ENCODE measurements at regions not wholly inside any gene's neighbourhood (a gene's known extent, or its start where the extent isn't known, plus 50 kb on each side); places are given as distances from the start of the nearest gene placed in this dataset.

DNA sequence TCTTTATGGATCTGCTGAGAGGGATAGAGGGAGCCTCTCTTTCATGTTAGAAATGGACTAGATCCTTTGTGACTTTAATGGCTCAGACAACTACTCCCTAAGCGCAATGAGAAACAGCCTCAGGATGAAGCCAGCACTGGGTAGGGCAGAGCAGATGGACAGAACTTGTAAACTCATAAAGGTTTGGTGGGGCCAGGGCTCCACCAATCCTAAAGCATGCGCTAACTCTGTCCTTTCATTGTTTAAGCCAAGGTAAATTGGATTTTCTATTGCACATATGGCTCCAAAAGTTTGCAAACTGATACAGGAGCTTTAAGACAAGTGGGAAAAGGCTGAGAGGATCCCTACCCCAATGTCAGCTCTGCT is 178.1 kb upstream of the MEOX2 start:
- DNase-seq (ENCODE audit: low read depth): no peak
- TF ChIP-seq, protein P1, sequence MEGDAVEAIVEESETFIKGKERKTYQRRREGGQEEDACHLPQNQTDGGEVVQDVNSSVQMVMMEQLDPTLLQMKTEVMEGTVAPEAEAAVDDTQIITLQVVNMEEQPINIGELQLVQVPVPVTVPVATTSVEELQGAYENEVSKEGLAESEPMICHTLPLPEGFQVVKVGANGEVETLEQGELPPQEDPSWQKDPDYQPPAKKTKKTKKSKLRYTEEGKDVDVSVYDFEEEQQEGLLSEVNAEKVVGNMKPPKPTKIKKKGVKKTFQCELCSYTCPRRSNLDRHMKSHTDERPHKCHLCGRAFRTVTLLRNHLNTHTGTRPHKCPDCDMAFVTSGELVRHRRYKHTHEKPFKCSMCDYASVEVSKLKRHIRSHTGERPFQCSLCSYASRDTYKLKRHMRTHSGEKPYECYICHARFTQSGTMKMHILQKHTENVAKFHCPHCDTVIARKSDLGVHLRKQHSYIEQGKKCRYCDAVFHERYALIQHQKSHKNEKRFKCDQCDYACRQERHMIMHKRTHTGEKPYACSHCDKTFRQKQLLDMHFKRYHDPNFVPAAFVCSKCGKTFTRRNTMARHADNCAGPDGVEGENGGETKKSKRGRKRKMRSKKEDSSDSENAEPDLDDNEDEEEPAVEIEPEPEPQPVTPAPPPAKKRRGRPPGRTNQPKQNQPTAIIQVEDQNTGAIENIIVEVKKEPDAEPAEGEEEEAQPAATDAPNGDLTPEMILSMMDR (conservative IDR thresholded peaks at IDR 0.05; ENCODE audit: low read depth, low read length): no peak
- H3K4me3 ChIP-seq (ENCODE audit: low read depth, low read length): no peak overlapping the region

DNA sequence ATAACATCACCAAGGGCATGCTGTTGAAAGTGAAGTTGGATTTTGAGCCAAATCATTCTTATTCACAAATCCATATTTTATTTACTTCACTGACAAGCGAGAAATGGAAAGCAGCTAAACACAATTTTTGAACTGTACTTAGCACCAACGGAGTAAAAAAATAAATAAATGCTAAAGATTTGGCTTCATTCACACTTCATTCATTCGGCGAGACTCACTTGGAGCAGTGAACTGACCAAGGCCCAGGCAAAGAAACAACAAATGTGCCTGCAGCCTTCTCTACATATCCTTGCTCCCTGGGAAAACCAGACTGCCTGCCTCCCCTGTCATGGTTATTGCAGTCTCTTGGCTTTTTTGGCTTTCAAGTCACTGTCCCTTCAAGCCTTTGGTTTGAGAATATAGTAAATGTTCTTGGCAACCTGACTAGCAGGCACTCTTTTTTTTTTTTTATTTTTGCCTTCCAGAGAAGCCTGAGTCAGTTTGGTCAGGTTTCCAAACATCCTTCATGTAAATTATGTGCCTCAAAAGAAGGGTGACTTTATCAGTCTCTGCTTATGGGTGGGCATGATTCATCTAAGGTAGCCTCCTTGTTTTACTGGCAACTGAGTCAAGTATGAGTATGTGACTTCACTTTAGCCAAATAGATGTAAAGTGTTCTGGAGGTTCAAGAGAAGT is 177.6 kb upstream of the MEOX2 start:
- TF ChIP-seq, protein P1 (conservative IDR thresholded peaks at IDR 0.05; ENCODE audit: low read depth, low read length): no peak
- no peak overlapping the region for H3K4me3 ChIP-seq (ENCODE audit: low read depth, low read length)
- DNase-seq (ENCODE audit: low read depth): no peak

DNA sequence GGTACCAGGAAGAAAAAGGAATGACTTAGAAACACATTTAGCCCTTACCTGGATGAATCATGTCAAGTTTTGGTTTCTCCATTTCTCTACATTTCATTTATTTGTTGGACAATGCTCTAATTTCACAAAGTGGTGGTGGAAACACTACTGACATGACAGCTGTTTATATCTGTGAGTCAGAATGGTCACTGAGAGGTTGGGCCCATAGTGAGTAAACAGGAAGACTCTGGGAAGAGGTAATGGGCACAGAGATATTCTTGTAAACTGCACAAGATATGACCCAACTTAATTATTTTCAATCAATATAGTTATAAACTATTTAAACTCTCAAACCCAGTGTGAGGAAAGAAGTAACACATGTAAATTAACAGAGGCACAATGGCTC is 176.3 kb upstream of the MEOX2 start:
- H3K4me3 ChIP-seq (ENCODE audit: low read depth, low read length): no peak overlapping the region
- DNase-seq (ENCODE audit: low read depth): no peak
- TF ChIP-seq, protein P1 (conservative IDR thresholded peaks at IDR 0.05; ENCODE audit: low read depth, low read length): no peak

DNA sequence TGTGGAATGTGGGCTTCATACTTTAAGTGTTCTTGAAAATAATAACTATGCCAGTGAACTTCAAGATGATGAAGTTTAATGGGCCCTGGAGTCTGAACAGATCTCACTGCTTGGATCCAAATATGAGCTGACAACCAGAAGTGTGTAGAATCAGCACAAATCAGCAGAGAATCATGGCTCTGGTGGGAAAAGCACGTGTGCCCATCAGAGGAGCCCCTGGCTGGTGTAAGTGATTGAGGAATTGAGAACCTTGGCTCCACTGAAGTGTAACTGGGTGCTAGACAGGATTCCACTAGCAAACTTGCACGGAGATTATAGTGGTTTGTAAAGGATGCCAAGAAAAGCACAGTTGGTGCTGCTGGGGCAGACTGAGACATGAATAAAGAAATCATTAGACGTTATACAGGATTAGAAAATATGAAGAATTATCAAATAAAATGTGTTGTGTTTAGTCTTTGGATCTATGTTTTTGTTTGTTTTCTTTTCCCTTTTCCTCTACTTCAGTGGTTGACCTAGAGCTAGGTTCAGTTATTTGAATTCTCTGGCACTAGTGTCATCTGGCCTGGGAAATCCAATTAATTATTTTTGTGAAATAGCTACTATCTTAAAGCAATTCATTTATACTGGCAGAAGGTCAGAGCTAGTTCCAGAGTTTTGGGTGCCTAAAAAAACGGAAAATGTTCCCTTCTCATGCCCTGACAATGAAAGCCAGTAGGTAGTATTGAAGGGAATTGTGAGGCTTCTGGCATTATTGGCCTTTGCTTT is 175.7 kb upstream of the MEOX2 start:
- no peak for DNase-seq (ENCODE audit: low read depth)
- H3K4me3 ChIP-seq (ENCODE audit: low read depth, low read length): no peak overlapping the region
- TF ChIP-seq, protein P1 (conservative IDR thresholded peaks at IDR 0.05; ENCODE audit: low read depth, low read length): no peak

DNA sequence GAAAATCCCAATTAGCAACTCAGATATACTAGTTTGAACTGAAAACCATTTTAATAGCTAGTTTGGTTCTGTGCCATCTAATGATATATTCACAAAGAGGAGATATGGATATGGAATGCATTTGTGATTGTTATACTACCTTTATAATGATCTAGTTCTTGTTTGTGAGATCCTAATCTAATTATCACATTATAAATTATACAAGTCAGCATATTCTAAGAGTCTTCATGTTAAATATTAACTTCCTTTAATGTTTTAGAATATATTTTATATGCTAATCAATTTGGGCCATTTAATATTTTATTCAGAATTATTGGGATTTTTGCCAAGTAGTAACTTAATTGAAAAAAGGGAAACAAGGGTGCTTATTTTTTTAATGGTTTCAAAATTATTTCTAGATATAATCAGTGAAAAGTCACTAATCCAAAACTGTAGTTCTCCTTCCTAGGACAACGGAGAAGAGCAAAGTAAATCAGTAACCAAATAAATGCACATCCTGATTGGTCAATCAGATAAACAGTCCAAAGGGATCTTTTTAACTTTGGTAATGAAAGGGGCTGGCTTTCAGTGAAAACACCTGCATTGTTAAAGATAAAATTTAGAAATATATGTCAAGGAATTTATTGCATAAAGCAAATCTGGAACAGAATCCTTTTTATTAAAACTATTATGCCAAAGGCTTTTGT is 173.9 kb upstream of the MEOX2 start:
- no peak for DNase-seq (ENCODE audit: low read depth)
- TF ChIP-seq, protein P1 (conservative IDR thresholded peaks at IDR 0.05; ENCODE audit: low read depth, low read length): no peak
- H3K4me3 ChIP-seq (ENCODE audit: low read depth, low read length): no peak overlapping the region

DNA sequence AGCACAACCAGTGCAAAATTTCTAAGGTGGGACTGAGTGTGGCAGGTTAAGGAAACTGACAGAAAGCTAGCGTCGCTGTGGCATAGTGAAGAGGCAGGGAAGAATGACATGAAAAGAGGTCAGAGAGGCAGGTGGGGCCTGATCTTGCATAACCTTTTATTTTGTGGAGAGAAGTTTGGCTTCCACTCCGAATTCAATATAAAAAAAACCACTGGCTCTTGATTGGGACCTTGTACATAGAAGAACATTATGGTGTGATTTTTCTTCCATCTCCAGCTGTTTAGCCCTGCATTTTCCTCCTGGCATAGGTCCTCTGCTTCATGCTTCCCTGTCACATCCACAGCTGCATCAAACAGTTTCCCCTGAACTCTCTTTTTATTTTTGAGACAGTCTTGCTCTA is 170.5 kb upstream of the MEOX2 start:
- DNase-seq (ENCODE audit: low read depth): no peak
- TF ChIP-seq, protein P1 (conservative IDR thresholded peaks at IDR 0.05; ENCODE audit: low read depth, low read length): no peak
- H3K4me3 ChIP-seq (ENCODE audit: low read depth, low read length): no peak overlapping the region
